GM19438 (cell line): ENCODE measurements at regions not wholly inside any gene's neighbourhood (a gene's known extent, or its start where the extent isn't known, plus 50 kb on each side); places are given as distances from the start of the nearest gene placed in this dataset.
"Not testable (repeated sequence)": the region's sequence is repeated elsewhere in the genome, so short reads cannot be mapped to it uniquely, and the experiment has no call there.

ENCODE experiments used
- ATAC-seq: cut with Tn5 transposase; IDR thresholded peaks from one replicate; pipeline ENCODE4 v1.9.1; 2021; ENCODE audit warnings: low read depth; ENCODE audit not compliant: unreplicated experiment

- ATAC-seq, result no peak
Observed at GRCh38 chr4:115215935-115216334, 102.5 kb upstream of the NDST4 start.

GRCh38 chr4:115213716-115214115 lies 100.3 kb upstream of the NDST4 start:
- ATAC-seq, result no peak

DNA sequence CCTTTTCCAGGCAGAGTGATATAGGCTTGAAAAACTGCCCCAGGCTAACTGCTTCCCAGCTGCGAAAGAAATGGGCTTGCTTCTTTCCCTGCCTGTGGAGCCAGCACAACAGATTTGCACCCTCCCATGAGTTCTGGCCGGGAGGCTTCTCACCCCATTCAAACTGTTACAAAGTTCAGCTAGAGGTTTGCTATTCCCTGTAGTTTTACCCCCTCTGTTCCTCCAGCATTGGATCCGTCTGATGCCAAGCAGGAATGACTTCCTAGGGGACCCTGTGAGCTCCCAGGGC lies 87.6 kb upstream of the NDST4 start:
- no peak for ATAC-seq

DNA sequence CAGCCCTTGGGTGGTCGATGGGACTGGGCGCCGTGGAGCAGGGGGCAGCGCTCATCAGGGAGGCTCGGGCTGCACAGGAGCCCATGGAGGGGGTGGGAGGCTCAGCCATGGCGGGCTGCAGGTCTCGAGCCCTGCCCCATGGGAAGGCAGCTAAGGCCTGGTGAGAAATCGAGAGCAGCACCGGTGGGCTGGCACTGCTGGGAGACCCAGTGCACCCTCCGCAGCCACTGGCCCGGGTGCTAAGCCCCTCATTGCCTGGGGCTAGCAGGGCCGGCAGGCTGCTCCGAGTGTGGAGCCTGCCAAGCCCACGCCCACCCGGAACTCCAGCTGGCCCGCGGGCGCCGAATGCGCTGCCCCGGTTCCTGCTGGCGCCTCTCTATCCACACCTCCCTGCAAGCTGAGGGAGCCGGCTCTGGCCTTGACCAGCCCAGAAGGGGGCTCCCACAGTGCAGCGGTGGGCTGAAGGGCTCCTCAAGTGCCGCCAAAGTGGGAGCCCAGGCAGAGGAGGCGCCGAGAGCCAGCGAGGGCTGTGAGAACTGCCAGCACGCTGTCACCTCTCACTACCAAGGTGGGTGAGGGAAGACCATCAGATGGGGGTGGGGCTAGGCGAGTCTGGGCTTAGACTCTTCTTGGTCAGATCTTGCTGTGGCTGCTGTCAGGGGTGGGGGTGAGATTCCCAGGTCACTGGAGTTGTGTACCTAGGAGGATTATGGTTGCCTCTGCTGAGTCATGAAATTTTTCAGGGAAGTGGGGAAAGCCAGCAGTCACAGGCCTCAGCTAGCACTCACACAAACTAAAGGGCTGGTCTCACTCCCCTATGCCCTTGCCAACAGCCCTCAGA lies 87.0 kb upstream of the NDST4 start:
- not testable (repeated sequence) for ATAC-seq

- not testable (repeated sequence) for ATAC-seq
Observed at GRCh38 chr4:115194612-115195011, 81.2 kb upstream of the NDST4 start.

DNA sequence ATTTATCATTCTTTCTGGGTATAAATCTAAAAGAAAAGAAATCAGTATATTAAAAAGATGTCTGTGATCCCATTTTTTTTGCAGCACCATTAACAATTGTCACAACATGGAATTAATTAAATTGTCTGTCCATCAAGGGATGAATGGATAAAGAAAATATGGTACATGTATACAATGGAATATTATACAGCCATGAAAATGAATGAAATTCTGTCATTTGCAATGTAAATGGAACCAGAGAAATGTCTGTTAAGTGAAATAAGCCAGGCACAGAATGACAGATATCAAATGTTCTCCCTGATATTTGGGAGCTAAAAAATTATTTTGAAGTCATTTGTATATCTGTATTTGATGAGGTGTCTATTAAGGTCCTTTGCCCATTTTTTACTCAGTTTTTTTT lies 77.1 kb upstream of the NDST4 start:
- no peak for ATAC-seq

DNA sequence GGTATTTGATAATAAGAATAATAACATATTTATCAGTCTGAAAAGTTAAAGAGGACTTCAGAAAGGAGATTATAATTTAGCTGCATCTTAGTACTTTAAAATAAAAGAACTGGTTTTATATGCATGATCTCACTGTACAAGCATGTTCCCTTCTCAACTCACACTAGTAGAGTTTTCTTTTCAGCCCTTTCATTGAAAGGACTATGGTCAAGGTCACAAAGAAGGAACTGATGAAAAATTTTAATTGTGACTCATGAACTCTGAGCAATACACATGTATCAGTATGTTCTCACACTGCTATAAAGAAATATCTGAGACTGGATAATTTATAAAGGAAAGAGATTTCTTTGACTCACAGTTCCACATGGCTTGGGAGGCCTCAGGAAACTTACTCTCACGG lies 73.7 kb upstream of the NDST4 start:
- no peak for ATAC-seq

DNA sequence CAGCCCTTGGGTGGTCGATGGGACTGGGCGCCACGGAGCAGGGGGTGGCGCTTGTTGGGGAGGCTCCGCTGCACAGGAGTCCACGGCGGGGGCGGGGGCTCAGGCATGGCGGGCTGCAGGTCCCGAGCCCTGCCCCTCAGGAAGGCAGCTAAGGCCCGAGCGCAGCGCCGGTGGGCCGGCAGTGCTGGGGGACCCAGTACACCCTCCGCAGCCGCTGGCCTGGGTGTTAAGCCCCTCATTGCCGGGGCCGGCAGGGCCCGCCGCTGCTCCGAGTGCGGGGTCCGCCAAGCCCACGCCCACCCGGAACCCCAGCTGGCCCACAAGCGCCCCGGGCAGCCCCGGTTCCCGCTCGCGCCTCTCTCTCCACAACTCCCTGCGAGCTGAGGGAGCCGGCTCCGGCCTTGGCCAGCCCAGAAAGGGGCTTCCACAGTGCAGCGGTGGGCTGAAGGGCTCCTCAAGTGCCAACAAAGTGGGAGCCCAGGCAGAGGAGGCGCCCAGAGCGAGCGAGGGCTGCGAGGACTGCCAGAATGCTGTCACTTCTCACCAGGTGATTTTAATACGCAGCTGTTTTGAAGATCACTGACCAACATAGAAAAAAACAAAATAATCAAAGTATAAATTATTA lies 66.1 kb upstream of the NDST4 start:
- ATAC-seq, result not testable (repeated sequence)

DNA sequence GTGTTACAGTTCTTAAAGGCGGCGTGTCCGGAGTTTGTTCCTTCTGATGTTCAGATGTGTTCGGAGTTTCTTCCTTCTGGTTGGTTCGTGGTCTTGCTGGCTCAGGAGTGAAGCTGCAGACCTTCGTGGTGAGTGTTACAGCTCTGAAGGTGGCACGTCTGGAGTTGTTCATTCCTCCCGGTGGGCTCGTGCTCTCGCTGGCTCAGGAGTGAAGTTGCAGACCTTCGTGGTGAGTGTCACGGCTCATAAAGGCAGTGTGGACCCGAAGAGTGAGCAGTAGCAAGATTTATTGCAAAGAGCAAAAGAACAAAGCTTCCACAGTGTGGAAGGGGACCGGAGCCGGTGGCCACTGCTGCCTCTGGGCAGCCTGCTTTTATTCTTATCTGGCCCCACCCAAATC lies 65.3 kb upstream of the NDST4 start:
- ATAC-seq, result not testable (repeated sequence)

DNA sequence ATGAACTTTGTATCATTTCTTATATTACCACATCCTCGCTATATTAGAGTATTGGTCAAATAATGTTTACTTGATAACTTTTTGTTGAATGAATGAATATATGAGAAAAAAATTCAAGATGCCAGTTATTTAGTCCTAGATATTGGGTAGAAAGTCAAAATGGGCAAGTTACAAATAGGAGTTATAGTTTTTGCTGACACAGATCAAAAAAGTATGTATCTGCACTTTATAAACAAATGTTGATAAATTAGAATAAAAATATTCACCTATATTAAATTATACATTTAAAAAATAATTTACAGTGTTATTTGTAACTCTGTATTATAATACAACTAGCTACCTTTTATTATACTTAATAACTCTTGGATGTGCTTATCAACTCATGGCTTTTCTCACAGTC lies 57.8 kb upstream of the NDST4 start:
- ATAC-seq, result no peak

DNA sequence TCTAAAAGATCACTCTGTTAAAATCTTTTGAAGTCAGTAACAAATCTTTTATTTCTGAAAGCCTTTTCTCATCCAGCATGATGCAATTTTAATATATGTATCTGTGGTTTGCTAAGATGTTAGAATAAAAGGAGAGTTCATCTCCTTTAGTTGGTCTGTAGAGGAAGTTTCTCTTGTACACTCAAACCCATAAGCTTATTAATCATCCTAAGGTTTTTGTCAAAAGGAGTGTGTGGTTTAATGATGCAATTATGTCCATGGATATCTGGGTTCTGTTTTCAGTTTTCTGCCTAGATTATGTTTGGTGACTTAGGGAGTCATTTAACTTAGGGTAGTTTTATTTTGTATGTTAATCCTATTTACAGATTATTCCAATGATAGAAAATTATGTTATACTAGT lies 52.1 kb upstream of the NDST4 start:
- no peak for ATAC-seq
